ENCODE measurements at regions not wholly inside any gene's neighbourhood (a gene's known extent, or its start where the extent isn't known, plus 50 kb on each side); places are given as distances from the start of the nearest gene placed in this dataset.

- DNase-seq (ENCODE audit: low read depth in 1 of 2, low spot score in 1 of 2), result no peak
Observed at GRCh38 chr2:241924069-241924908, 54.8 kb downstream of the RTP5 start.

GRCh38 chr2:241924909-241925250, 55.4 kb downstream of the RTP5 start:
- DNase-seq (ENCODE audit: low read depth in 1 of 2, low spot score in 1 of 2), result no peak

- no peak for DNase-seq (ENCODE audit: low read depth in 1 of 2, low spot score in 1 of 2)
Observed at GRCh38 chr2:241925277-241925676, 55.7 kb downstream of the RTP5 start.

- no peak for DNase-seq (ENCODE audit: low read depth in 1 of 2, low spot score in 1 of 2)
Observed at GRCh38 chr2:241925821-241926441, 56.4 kb downstream of the RTP5 start.

GRCh38 chr2:241926541-241927311, 57.2 kb downstream of the RTP5 start:
- DNase-seq (ENCODE audit: low read depth in 1 of 2, low spot score in 1 of 2), result no peak

- no peak for DNase-seq (ENCODE audit: low read depth in 1 of 2, low spot score in 1 of 2)
Observed at GRCh38 chr2:241929551-241930490, 60.3 kb downstream of the RTP5 start.

GRCh38 chr2:241931084-241931975, 61.8 kb downstream of the RTP5 start:
- no peak for DNase-seq (ENCODE audit: low read depth in 1 of 2, low spot score in 1 of 2)

GRCh38 chr2:241931976-241932898, 62.7 kb downstream of the RTP5 start:
- no peak for DNase-seq (ENCODE audit: low read depth in 1 of 2, low spot score in 1 of 2)

GRCh38 chr2:241932899-241933178, 63.3 kb downstream of the RTP5 start:
- DNase-seq (ENCODE audit: low read depth in 1 of 2, low spot score in 1 of 2), result no peak

- no peak for DNase-seq (ENCODE audit: low read depth in 1 of 2, low spot score in 1 of 2)
Observed at GRCh38 chr2:241933179-241933911, 63.8 kb downstream of the RTP5 start.

- DNase-seq (ENCODE audit: low read depth in 1 of 2, low spot score in 1 of 2), result no peak
Observed at GRCh38 chr2:241935314-241935713, 65.8 kb downstream of the RTP5 start.

- DNase-seq (ENCODE audit: low read depth in 1 of 2, low spot score in 1 of 2), result no peak
Observed at GRCh38 chr2:241935774-241936173, 66.2 kb downstream of the RTP5 start.

GRCh38 chr2:241936457-241937133, 67.1 kb downstream of the RTP5 start:
- DNase-seq (ENCODE audit: low read depth in 1 of 2, low spot score in 1 of 2), result no peak

GRCh38 chr2:241937297-241937696, 67.8 kb downstream of the RTP5 start:
- DNase-seq (ENCODE audit: low read depth in 1 of 2, low spot score in 1 of 2), result no peak

- no peak for DNase-seq (ENCODE audit: low read depth in 1 of 2, low spot score in 1 of 2)
Observed at GRCh38 chr2:241939541-241939940, 70.0 kb downstream of the RTP5 start.

- no peak for DNase-seq (ENCODE audit: low read depth in 1 of 2, low spot score in 1 of 2)
Observed at GRCh38 chr2:241940329-241940728, 70.8 kb downstream of the RTP5 start.

GRCh38 chr2:241941691-241942301, 72.3 kb downstream of the RTP5 start:
- no peak for DNase-seq (ENCODE audit: low read depth in 1 of 2, low spot score in 1 of 2)

Data from activated CD4-positive, alpha-beta T cell treated with anti-CD3 and anti-CD28 coated beads, Interleukin-2, amount 50 U/mL, for 24 hours (primary cell).